GM18520 (cell line): ENCODE measurements at regions not wholly inside any gene's neighbourhood (a gene's known extent, or its start where the extent isn't known, plus 50 kb on each side); places are given as distances from the start of the nearest gene placed in this dataset.
"Not testable (repeated sequence)": the region's sequence is repeated elsewhere in the genome, so short reads cannot be mapped to it uniquely, and the experiment has no call there.

Experiments
- ATAC-seq: cut with Tn5 transposase; IDR thresholded peaks from one replicate; pipeline ENCODE4 v1.9.1; 2021; ENCODE audit not compliant: unreplicated experiment

DNA sequence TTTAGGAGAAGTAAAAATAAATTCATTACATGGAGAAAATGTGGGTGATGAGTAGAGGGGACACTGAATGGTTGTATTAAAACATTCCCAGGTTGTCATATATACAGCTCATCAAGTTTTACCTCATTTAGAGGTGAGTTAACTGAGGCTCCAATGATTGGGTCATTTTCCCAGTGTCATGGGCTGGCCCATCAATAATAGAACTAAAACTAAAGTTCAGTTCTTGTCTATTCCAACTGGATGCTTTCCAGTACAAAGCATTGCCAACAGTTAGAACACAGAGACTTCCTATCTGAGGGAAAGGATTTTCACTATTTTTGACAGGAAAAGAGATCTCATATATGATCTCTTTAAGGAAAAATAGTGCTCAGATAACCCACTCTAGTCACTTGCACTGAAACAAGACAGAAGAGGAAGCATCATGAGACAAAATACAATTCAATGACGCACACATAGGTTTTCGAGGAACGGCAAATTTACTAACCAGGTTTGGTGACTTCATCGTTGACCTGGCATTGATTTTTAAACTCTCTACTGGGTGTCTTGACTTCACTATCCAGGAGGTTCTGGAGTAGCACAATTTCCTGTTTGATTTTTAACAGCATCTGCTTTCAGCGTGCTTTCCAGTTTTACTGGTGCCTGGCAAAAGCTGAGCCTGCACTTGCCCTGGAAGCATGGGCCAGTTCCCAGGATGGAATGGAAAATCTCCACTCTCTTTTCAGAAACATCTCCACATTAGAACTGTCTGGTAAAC, 195.5 kb upstream of the FBXL4 start:
- ATAC-seq: no peak

DNA sequence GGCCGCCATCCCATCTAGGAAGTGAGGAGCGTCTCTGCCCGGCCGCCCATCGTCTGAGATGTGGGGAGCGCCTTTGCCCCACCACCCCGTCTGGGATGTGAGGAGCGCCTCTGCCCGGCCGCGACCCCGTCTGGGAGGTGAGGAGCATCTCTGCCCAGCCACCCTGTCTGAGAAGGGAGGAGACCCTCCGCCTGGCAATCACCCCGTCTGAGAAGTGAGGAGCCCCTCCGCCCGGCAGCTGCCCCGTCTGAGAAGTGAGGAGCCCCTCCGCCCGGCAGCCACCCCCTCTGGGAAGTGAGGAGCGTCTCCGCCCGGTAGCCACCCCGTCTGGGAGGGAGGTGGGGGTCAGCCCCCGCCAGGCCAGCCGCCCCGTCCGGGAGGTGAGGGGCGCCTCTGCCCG, 194.2 kb upstream of the FBXL4 start:
- not testable (repeated sequence) for ATAC-seq

DNA sequence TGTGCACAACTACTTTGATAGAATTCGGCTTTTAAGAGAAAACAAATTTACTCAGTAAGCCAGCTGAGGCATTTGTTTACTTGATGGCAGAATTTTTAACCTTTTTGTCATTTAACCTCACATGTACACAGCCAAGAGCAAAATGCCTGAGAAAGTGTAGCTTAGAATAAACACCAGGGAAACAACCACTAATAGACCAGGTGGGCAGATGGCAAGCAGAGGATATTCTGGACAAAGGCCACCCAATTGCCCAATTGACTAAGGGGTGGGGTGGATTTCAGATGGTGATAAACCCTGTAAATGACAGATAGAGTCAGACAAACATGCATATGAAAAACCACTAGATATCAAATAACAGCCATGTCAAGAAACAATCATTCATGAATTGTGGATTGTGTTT, 190.7 kb upstream of the FBXL4 start:
- no peak for ATAC-seq

DNA sequence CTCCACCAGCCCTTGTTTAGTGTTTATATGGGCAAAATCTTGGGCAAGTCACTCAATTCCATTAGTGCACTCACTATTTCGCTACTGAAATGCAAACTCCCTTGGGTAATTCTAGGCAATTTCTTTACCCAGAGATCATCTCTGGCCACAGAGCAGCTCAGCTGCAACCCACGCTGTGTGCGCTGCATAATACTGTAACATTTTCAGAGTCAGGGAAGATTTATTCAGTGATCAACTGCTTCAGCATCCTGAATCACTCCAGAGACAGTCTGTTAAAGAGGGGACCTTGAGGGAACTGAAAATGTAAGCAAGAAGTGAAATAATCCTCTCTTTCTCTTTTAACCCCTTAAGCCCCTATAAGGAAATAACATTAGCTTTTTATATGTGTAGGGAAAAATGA, 189.6 kb upstream of the FBXL4 start:
- ATAC-seq: no peak

DNA sequence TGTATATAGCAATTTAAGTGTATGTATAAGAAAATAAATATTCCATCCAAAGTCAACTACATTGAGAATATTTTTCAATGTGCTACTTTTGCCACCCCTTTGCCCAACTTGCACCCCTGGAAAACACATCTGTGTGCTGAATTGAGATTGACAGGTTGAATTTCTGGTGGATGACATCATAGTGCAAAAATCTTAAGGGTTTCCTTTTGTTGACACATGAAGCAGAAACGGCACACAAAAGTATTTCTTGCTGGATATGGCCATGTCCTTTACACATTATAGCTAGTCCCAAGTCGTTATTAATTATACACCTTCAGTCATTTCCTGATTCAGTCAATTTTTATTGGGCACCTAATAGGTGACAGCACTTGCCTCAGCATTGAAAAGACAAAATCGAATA, 188.7 kb upstream of the FBXL4 start:
- no peak for ATAC-seq

DNA sequence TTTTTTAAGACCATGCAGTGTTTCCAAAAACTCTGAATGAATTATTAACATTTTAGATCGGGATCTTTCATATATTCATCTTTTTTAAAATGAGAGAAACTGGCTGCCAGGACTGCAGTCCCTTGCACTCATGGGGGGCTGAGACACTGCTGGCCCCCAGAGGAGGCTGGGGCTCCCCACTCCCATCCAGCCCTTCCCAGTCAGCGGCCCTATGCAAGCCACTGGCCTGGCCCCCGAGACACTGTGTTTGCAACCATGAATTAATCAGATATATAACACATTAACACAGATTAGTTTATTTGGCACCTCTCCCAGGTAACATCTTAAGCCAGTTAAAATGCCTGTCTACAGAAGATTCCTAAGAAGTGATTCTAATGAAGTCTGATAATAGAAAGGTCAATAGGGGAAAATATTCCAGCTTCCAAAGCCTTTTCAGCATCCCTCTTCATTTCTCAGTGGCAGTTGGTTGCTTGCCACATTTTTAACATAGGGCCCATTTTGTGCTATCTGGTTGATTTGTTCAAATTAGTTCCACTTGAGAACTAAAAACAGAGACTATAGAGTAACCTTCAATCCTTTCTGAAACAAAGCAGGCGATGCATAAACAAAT, 184.4 kb upstream of the FBXL4 start:
- no peak for ATAC-seq

DNA sequence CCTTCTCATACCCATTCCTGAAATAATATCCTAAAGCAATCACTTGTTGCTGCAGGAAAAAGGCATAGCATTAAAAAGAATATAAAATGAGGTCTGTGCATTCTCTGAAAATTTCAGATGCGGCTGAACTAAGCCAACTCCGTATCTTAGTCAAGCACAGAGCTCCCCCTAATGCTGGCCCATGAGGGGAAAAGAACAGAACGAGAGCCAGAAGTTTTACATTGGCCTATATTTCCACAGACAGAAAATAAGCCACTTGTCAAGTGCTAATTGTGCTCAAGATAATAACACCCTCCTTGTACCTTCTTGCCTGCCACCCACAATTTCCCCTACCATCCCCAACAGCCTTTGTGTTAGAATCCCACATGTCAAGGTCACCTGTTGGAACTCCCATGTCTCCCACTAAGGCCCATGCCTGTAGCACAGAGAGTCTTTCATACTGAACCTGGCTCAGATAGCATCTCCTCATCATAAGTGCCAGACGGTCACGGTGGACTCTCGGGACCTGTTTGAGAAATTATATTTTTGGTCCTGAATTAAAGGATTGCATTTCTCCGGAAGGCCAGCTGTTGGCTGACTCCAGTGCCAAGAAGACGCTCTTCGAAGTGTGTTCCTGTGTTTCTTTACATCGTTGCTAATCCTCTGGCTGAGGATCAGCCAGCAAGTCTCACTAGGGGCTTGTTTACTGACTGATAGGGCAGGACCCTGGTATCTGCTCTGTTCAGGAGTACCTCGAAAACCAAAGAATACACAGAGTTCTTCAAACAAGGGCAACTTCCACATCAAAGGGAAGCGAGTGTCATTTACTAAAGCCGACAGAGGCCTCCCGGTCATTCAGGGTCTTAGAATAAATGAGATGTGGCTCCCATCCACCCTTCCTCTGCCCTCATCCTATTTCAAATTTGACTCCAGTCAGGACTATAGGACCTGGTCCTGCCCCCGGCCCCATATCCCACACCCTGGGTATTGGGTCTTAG, 183.4 kb upstream of the FBXL4 start:
- no peak for ATAC-seq

DNA sequence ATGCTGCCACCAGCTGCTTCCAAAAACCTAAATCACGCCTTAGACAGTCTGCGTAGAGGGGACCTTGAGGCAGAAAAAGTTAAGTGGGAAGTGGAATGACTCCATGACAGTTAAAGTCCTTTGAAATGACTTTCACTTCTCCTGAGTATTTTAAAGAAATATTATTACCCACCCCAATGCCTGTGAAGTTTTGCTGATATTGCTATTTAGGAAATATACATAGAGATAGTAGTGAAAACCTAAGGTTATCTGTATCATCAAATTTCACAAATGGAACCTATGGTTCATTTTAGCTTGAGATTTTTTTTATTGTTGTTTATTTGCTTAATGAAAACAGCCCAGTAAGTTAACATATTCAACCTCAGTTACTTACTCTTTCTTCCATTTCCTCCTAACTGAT, 182.1 kb upstream of the FBXL4 start:
- no peak for ATAC-seq

DNA sequence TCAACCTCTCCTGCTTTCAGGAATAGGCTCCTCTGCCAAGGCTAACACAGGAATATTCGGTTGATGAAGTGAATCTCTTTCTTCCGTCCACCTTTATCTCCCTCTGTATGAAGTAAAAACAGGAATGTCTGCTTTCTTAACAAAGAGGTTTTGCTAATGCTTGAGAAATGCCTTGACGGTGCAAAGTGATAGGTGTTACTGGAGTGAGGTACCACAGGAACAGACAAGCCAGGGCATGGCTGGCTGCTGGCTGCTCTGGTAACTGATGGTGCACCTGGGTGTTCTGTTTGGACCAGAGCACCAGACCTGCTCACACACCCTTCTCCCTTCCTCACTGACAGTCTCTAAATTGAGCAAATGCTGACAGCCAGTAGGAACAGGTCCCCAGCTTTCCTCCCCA, 174.0 kb upstream of the FBXL4 start:
- no peak for ATAC-seq

DNA sequence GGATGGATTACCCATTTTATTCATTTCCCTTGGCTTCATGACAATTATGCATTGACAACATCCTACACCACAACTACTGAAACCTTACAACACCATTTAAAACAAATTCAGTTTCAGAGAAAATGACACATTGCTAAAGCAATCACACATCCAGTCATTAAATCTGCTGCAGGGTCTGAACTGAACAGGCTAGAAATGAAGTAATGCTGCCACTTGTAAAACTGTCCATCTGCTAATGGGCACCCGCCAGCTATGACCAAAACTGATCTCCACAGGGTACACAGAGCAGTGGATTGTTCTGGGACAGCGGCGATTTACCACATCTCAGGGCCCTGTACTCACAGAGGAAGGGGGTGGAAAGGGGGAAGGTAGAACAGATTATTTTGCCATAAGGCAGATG, 172.9 kb upstream of the FBXL4 start:
- ATAC-seq: no peak

DNA sequence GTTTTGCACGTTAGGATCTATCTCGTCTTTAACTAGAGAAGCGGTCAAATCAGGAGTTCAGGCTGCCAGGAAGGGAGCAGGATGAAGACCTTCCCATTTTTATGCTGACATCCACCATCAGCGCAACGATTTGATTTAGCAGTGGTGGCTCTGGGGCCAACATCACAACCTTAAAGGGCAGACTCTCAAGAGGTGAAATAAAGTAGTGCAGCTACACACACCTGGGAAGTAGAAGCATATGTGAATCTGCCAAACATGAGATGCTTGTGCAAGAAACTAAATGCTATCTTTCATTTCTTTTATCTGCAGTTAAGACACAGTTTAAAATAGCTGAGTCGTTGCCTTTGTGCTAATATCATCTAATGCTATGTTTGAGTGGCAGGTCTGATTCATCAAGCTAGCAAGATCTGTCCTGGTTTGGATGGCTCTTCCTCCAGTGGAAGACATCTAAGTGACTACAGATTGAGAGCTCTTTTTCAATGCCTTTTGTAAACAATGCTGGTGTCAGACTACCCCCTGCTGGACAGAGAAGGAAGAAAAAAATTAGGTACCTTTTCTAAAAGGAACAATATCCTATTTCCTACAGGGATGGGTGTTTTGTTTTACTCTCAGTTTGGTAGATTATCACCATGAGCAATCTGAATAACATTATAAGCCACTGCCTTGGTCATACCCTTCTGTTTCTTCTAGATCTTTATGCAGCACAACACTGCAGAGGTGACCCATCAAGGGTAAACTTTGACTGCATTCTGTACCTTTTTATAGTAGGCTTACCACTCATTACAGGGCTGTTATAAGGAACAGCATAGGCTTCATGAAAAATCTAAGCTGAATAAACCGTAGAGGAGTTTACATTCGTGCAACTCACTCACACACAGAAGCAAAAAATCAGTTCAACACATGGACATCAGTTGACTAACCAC, 171.6 kb upstream of the FBXL4 start:
- no peak for ATAC-seq

DNA sequence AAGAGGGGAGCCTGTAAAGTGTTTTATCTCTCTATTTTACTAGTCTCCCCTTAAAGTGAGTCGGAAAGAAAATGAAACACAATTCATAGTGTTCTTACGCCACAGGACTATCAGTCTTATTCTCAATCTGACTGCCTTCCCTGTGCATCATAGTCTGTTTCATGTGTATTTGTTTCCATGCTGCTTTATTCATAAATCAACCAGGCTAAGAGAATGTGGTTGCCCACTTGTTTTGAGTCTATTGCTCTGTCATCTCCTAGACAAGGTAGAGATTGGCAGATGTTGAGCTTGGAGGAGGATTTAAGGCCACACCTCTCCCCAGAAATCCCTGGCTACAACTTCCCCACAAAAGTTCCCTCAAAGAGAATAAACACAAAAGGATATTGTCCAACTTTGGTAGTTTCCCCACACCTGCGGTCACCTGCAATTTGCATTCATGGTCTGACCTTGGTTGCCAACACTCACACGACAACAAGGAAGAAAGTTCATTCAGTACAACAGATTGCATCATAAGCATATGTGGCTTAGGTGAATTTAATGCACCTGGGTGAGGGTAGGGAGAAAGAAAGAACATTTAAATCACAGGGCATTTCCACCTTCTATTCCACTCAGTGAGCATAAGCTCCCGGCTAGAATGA, 167.1 kb upstream of the FBXL4 start:
- peak; percentile 49 for ATAC-seq

DNA sequence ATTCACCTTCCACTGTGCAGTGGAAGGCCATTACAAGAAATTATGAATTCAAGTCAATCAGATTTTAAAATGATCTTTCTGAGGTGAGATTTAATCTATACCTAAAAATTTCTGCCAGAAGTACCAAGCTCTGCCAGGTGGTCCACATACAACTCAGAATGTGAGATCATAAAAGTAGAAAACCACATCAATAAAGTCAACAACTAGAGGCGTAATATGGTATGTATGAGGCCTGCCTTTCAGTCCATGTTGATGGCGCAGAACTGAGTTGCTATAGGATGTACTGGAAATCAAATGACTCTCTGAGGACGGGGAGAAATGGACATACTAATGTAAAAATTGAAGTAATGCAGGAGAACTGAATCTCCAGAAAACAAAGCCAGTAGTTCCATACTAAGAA, 163.8 kb upstream of the FBXL4 start:
- ATAC-seq: no peak

DNA sequence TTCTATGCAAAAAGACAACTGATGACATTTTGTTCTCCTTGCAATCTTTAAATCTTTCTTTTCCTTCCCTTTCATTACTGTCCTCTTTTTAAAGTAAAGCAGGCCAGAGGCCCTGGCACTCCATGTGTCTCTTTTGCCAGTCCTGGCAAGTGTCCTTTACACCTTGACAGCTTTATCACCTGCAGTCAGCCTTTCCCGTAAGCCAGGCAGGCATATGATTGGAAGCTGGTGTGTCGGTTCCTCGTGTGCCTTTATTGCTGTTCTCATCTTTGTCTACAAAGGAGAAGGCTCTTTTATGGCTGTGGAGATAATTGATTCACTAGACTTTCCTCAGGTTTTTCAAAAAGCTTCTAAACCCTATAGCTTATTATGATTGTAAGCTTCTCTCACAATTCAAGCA, 162.3 kb upstream of the FBXL4 start:
- ATAC-seq: no peak

DNA sequence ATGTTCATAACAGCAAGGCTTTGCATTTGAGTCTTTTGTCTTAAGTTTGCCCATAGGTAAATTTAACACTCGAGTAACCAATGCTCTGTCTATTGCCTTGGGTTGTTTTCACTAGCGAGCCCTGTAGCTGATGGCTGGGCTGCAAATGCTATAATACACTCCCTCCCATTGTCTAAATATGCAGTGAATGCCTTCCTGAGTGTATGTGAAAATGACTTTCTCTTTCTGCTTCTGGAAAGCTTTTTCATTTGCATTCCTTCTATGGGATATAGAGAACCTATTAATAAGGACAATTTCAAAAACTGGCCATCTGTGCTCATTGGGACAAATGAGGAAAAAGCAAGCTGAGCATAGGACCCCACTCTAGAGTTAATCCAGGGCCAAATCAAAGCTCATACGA, 156.5 kb upstream of the FBXL4 start:
- ATAC-seq: no peak

DNA sequence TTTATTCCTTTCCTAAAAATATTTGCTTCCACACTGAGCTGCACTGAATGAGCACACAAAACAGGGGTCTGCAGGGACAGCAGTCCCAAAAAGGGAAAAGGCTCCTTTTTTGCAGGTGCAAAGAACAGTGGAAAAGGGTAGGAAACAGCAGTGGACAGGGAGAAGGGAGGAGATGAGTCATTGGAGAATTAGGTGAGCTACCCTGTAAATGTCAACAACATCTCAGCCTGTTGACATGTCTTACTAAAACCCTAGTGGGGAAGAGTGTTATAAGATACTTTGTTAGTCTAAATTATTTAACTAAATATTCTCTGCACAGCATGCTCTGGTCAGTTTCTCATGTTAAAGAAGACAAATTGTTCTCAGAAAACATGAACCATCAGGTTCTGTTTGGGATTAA, 151.5 kb upstream of the FBXL4 start:
- no peak for ATAC-seq

DNA sequence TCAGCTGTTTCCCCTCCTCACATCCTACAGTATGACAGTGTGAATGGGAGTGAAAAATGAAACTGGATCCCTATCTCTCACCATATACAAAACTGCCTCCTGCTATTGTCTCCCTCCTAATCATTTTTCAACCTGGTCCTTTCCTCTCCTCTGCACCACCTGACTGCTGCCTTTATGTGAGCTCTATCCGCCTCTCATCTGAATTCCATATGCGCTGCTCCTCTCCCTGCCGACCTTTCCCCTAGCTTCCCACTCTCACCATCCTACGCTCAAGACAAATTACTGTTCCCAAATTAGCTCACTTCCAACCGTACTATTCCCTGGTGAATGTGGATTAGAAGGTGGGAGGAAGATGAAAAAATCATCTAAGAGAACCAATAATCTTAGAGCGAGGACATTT, 148.4 kb upstream of the FBXL4 start:
- ATAC-seq: no peak

DNA sequence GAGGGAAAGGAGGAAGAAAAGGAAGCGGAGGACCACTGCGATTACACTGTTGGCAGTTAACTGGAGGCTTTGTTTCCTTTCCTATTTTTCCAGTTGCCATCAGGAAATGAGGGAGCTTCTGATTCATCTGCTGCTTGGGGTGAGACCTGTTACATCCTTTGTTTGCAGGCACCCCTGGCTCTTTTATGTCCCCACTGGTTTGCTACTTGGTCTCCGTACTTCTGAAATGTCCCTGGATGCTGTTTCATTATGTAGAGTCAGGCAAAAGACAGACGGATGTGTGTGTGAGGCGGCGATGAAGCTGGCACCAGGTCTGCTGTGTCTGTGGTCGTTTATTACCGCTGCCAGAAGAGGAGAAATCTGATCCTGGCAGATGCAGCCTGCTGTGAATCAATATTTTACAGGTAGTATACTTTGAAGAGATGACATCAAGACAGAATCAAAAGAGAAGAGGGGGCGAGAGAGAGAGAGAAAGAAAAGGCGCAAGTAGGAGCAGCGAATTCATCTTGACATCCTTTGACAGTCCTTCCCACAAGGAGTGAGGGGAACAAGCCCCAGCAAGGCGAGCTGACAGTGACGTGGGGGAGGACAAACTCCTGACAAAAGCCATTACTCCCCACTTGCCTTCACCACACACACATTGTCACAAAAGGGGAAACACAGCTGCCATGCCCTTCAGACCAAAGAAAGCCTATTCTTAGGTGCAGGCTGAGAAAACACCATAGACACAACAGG, 145.9 kb upstream of the FBXL4 start:
- ATAC-seq: no peak

DNA sequence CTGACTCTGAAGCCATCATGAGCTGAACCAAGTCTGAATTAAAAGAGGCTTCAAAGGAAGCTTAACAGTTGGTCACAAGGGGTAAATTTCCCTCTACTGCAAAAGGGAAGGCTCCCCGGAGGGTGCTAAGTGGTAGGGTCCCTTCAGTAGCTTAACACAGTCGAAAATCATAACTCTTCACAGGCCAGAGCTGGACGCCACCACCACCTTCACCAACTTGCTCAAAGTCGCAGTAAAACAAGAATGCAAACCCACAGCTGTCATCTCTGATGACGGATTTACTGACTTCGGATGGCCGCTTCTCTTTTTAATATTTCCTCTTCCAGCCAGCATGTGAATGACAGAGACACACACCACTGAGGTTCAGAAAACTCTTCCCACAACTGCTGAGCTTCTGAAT, 144.7 kb upstream of the FBXL4 start:
- ATAC-seq: no peak

DNA sequence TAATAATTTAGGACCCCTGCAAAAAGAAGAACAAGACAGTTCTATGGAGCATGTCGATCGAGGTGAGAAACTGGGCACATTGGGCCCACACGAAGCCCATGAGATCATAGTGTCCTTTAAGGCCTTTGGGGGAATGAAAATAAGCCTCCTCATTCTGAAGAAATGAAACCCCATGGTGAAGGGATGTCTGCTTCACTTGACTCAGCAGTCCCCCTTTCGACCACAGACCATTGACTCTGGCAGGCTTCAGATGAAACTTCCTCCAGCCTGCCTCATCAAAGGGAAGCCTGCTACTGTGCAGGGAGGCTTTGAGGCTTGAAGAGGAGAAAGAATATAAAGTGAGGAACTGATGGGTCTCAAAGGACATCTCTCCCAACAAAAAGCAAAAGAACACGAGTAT, 144.2 kb upstream of the FBXL4 start:
- peak; percentile 66 for ATAC-seq
